ENCODE measurements at regions not wholly inside any gene's neighbourhood (a gene's known extent, or its start where the extent isn't known, plus 50 kb on each side); places are given as distances from the start of the nearest gene placed in this dataset.

DNA sequence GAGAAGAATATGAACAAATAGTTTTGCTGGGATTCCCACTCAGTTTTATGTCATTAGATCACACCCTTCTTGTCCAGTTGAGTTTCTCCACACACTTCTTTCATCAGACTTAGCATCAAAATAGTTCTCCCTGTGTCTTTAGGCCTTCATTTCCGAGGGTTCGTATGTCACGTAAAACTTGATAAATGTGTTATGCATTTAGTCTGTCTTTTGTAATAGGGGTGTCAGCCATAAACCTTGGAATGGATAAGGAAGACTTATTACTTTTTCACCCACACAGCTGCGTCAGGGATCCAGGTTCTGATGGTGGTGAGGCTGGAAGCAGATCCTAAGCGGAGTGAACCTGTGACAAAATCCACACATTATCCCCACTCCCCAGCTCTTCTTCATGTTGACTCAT is 246.8 kb downstream of the CD83 start:
- Histone ChIP-seq H3K36me3 (ENCODE audit: control insufficient read depth, insufficient read depth, low read length) (no peaks in the 10 kb centered on the region), H3K4me3 (ENCODE audit: low read depth, low read length) (no peak overlapping the region), H3K27me3 (ENCODE audit: control insufficient read depth, insufficient read depth, low read length) (no peaks in the 10 kb centered on the region)
- TF ChIP-seq, protein P1, sequence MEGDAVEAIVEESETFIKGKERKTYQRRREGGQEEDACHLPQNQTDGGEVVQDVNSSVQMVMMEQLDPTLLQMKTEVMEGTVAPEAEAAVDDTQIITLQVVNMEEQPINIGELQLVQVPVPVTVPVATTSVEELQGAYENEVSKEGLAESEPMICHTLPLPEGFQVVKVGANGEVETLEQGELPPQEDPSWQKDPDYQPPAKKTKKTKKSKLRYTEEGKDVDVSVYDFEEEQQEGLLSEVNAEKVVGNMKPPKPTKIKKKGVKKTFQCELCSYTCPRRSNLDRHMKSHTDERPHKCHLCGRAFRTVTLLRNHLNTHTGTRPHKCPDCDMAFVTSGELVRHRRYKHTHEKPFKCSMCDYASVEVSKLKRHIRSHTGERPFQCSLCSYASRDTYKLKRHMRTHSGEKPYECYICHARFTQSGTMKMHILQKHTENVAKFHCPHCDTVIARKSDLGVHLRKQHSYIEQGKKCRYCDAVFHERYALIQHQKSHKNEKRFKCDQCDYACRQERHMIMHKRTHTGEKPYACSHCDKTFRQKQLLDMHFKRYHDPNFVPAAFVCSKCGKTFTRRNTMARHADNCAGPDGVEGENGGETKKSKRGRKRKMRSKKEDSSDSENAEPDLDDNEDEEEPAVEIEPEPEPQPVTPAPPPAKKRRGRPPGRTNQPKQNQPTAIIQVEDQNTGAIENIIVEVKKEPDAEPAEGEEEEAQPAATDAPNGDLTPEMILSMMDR (IDR thresholded peaks at IDR 0.05; ENCODE audit: insufficient read depth, low read length, severe bottlenecking): no peak
- FAIRE-seq (no peak), DNase-seq (ENCODE audit: low read depth) (no peak)

DNA sequence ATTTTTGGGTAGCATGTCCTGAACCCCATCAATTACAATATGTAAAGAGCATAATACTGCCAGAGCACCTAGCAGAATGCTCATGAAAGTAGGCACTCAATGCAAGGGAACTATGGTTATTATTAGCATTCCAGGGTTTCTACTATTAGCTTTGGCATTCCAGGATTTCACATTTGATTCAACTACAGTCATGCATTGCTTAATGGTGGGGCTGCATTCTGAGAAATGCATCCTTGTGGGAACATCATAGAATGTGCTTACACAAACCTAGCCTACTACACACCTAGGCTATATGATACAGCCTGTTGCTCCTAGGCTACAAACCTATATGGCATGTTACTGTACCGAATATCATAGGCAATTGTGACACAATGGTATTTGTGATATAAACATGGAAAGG is 247.8 kb downstream of the CD83 start:
- TF ChIP-seq, protein P1 (IDR thresholded peaks at IDR 0.05; ENCODE audit: insufficient read depth, low read length, severe bottlenecking): no peak
- no peak for FAIRE-seq
- Histone ChIP-seq H3K27me3 (ENCODE audit: control insufficient read depth, insufficient read depth, low read length) (no peaks in the 10 kb centered on the region), H3K36me3 (ENCODE audit: control insufficient read depth, insufficient read depth, low read length) (no peaks in the 10 kb centered on the region), H3K4me3 (ENCODE audit: low read depth, low read length) (no peak overlapping the region)
- DNase-seq (ENCODE audit: low read depth): no peak

- DNase-seq (ENCODE audit: low read depth) (no peak), FAIRE-seq (no peak)
- TF ChIP-seq, protein P1 (IDR thresholded peaks at IDR 0.05; ENCODE audit: insufficient read depth, low read length, severe bottlenecking): no peak
- H3K27me3 ChIP-seq (ENCODE audit: control insufficient read depth, insufficient read depth, low read length): no peaks in the 10 kb centered on the region
- H3K4me3 ChIP-seq (ENCODE audit: low read depth, low read length): no peak overlapping the region
- H3K36me3 ChIP-seq (ENCODE audit: control insufficient read depth, insufficient read depth, low read length): no peaks in the 10 kb centered on the region
These were observed 248.7 kb downstream of the CD83 start for GRCh38 chr6:14366315-14366714.

- no peaks in the 10 kb centered on the region for H3K27me3 ChIP-seq (ENCODE audit: control insufficient read depth, insufficient read depth, low read length)
- FAIRE-seq: no peak
- TF ChIP-seq, protein P1 (IDR thresholded peaks at IDR 0.05; ENCODE audit: insufficient read depth, low read length, severe bottlenecking): no peak
These were observed 249.3 kb downstream of the CD83 start for GRCh38 chr6:14366872-14367271.

GRCh38 chr6:14367296-14367695 is 249.7 kb downstream of the CD83 start:
- Histone ChIP-seq H3K4me3 (ENCODE audit: low read depth, low read length) (no peak overlapping the region), H3K36me3 (ENCODE audit: control insufficient read depth, insufficient read depth, low read length) (no peaks in the 10 kb centered on the region), H3K27me3 (ENCODE audit: control insufficient read depth, insufficient read depth, low read length) (no peaks in the 10 kb centered on the region)
- TF ChIP-seq, protein P1 (IDR thresholded peaks at IDR 0.05; ENCODE audit: insufficient read depth, low read length, severe bottlenecking): no peak
- no peak for DNase-seq (ENCODE audit: low read depth)
- no peak for FAIRE-seq

More at GRCh38 chr6:14366872-14367271, 249.3 kb downstream of the CD83 start:
- DNase-seq (ENCODE audit: low read depth): no peak
- no peaks in the 10 kb centered on the region for H3K36me3 ChIP-seq (ENCODE audit: control insufficient read depth, insufficient read depth, low read length)
- H3K4me3 ChIP-seq (ENCODE audit: low read depth, low read length): no peak overlapping the region

DNA sequence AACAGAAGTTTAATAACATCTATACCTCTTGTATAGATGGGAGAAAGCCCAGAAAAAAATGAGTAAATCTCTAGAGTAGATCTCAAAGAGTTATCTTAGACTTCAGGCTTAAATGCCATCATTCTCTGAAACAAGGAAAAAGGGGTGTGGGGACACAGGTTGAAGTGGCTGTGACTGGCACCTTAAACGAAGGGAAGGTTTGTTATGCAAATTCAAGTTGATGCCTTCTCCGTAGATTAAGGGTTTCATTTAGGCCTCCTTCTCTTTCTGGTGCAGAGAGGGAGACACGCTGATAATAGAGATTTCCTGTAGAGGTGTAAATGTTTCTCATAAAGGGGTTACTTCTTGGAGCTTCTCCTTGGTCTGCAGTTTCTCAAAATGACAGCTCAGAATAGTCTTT is 252.1 kb downstream of the CD83 start:
- no peak overlapping the region for H3K4me3 ChIP-seq (ENCODE audit: low read depth, low read length)
- no peaks in the 10 kb centered on the region for H3K27me3 ChIP-seq (ENCODE audit: control insufficient read depth, insufficient read depth, low read length)
- FAIRE-seq (no peak), DNase-seq (ENCODE audit: low read depth) (no peak)
- TF ChIP-seq, protein P1 (IDR thresholded peaks at IDR 0.05; ENCODE audit: insufficient read depth, low read length, severe bottlenecking): no peak
- no peaks in the 10 kb centered on the region for H3K36me3 ChIP-seq (ENCODE audit: control insufficient read depth, insufficient read depth, low read length)
